Activated T-helper 9 cell treated with anti-CD3 and anti-CD28 coated beads, Interleukin-2, amount 50 U/mL, for 16 hours (primary cell): ENCODE measurements at regions not wholly inside any gene's neighbourhood (a gene's known extent, or its start where the extent isn't known, plus 50 kb on each side); places are given as distances from the start of the nearest gene placed in this dataset.
"Not testable (repeated sequence)": the region's sequence is repeated elsewhere in the genome, so short reads cannot be mapped to it uniquely, and the experiment has no call there.

ENCODE experiments used
- DNase-seq: peaks from one replicate; pipeline ENCODE4 v3.0.0-alpha.2; 2020; ENCODE audit warnings: low read depth

GRCh38 chr3:178211086-178211485, 325.1 kb upstream of the KCNMB2 start:
- DNase-seq = not testable (repeated sequence)

- DNase-seq = no peak
These were observed 318.8 kb upstream of the KCNMB2 start for GRCh38 chr3:178217479-178217878.

GRCh38 chr3:178218231-178218630, 318.0 kb upstream of the KCNMB2 start:
- no peak for DNase-seq

GRCh38 chr3:178219661-178220060, 316.6 kb upstream of the KCNMB2 start:
- not testable (repeated sequence) for DNase-seq

DNA sequence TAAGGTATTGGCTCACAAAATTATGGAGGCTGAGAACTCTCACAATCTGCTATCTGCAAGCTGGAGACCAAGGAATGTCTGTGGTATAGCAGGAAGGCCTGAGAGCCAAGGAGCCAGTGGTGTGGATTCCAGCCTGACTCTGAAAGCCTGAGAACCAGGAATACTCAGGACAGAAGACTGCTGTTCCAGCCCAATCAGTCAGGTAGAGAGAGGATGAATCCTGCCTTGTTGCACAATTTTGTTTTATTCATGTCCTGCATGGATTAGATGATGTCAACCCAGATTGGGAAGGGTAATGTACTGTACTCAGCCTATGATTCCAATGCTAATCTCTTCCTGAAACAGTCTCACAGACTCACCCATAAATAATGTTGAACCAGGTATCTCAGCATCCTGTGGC, 312.4 kb upstream of the KCNMB2 start:
- no peak for DNase-seq

GRCh38 chr3:178226094-178226493, 310.1 kb upstream of the KCNMB2 start:
- DNase-seq = no peak

GRCh38 chr3:178231645-178232044, 304.6 kb upstream of the KCNMB2 start:
- DNase-seq = no peak

- DNase-seq = no peak
These were observed 302.7 kb upstream of the KCNMB2 start for GRCh38 chr3:178233371-178234071.

DNA sequence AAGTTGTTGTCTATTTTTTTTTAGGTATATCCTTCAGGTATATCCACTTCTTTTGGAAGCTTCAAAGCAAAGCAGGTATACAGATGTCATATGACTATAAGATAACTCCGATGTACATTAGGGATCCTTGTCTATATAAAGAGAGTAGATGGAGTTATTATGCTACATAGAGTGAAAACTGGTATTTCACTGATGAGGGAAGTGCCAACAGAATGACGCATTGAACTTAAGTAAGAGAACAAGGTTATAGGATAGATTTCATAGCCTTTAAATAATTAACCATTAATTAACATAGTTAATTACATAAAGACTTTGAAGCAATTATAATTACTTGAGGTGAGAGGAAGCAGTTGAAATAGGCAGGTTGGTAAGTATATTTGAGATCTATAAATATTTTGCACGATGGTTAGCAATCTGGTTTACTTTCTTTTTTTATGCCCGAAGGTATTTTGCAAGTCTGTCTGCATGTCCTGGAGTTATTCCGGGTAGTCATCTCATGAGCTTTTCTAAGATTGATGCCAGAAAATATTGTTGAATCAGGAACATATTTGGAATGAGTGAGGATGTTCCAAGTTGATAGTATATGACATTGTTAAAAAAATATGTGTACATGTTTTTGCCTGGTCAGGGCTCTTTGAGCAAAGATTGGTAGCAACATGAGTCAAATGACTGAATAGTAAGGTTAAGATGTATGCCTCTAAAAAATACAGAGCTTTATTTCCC, 299.5 kb upstream of the KCNMB2 start:
- no peak for DNase-seq

DNA sequence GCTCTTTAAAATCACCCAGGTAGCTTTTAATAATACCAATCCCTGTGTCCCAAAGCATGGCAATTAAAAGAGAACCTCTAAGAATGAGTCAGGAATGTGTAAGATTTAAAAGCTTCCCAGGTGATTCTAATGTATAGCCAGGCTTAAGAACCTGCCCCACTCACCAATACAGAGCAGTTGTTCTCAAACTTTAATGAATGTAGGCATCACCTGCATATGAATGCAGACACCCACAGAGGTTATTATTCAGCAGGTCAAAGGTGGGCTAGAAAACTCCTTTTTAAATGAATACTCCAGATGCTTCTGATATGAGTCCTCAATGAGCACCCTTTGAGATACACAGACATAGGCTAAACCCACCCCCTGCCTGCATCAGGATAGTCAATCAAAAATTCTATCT, 298.1 kb upstream of the KCNMB2 start:
- DNase-seq = no peak

GRCh38 chr3:178244733-178245709, 291.2 kb upstream of the KCNMB2 start:
- no peak for DNase-seq

GRCh38 chr3:178246004-178246403, 290.2 kb upstream of the KCNMB2 start:
- DNase-seq = no peak

- DNase-seq = no peak
These were observed 280.9 kb upstream of the KCNMB2 start for GRCh38 chr3:178255315-178255714.

GRCh38 chr3:178257491-178257890, 278.7 kb upstream of the KCNMB2 start:
- no peak for DNase-seq

- DNase-seq = no peak
These were observed 278.1 kb upstream of the KCNMB2 start for GRCh38 chr3:178258121-178258520.

GRCh38 chr3:178259703-178260102, 276.5 kb upstream of the KCNMB2 start:
- no peak for DNase-seq

GRCh38 chr3:178260887-178261565, 275.2 kb upstream of the KCNMB2 start:
- DNase-seq = no peak

DNA sequence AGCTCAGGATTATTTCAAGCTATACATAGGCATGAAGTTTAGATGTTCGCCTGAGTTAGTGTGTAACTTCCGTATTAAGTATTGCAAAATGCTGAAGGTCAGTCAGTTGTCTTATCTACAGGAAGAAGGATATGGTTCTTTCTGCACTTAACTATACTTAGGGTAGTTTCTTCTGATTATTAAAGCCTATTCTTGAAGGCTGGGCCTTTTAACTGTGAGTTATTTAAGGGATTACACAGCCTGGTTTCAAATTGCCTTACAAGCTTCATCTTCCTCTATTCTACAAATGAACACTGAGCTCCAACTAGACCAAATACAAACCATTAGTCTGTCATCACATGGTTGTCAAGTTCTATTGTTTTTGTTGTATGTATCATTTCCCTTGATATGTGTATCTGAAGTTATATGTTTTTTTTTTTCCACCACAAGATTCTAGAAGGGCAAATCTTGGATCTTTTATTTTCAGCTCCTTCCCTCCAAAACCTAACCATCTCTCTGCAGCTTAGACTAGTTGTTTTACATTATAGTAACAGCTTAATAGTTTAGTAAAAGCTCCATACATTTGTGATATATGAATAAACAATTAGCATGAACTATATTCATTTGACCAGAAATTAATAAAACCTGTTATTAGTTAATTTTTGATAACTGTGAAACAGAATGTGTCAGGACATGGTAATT, 272.9 kb upstream of the KCNMB2 start:
- no peak for DNase-seq

DNA sequence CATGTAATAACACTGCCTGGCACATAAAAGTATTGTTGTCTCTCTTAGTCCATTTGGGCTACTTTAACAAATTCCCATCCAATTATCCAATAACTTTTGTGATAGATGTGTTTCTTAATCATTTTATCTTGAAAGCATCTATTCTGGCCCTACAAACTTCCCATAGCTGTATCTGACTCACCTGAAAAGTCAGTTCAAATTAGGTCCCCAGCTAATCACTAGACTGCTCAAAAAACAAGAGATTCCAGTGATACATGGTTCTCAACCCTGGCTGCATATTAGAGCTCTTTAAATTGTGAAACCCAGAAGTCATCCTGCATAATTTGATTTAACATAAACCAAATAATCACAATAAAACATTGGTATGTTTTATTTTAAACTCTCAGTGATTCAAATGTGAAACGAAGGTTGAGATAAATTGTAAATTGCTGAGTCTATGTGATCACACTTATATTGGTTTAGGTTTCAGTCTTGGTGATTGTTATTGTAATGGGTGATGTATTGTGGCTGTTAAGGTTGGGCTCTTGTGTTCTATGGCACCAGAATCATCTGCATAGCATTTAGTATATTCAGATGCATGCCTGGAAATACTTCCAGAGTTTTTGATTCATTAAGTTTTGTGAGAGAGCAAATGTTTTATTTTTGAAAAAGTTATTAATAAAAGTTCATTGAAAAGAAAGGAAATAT, 268.9 kb upstream of the KCNMB2 start:
- DNase-seq = no peak

DNA sequence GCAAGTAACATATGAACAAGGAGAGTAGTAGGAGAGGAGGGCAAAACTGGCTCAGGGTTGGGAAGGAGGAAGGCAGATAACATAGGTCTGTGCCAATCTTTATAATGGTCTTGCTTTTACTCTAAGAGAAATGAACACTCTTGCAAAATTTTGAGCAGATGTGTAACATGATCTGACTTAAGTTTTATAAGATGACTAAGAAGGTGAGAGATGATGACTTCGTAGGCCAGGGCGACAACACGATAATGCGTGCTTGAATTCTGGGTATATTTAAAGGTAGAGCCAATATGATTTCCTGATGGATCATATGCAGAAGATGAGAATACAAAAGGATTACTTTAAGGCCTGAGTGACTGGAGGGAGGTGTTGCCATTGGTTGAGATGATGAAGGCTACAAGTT, 265.4 kb upstream of the KCNMB2 start:
- no peak for DNase-seq
